Adrenal gland (tissue), 5 donors: ENCODE measurements at regions not wholly inside any gene's neighbourhood (a gene's known extent, or its start where the extent isn't known, plus 50 kb on each side); places are given as distances from the start of the nearest gene placed in this dataset.
"Not testable (repeated sequence)": the region's sequence is repeated elsewhere in the genome, so short reads cannot be mapped to it uniquely, and the experiment has no call there.

Experiments used
- CTCF ChIP-seq, 6 experiments: fragments of 450-650 bp in 4 of 6; fragments of 200-600 bp in 2 of 6; sonication (generic) in 1 of 6; IDR thresholded peaks; 1 replicate in 5 of 6; 2 replicates in 1 of 6; pipeline versions ENCODE4 v1.5.1 to v1.8.0; 2016 to 2021; ENCODE audit warnings: antibody characterized with exemption in 6 of 6, mild to moderate bottlenecking in 2 of 6, moderate library complexity in 1 of 6
- POLR2A ChIP-seq, 2 donors: fragments of 450-650 bp; IDR thresholded peaks; one replicate each; pipeline ENCODE4 v1.6.1; 2017; ENCODE audit warnings: antibody characterized with exemption in 2 of 2, mild to moderate bottlenecking in 2 of 2, moderate library complexity in 1 of 2
- donor health status: DM: no; HTN: no; CAD: no.

DNA sequence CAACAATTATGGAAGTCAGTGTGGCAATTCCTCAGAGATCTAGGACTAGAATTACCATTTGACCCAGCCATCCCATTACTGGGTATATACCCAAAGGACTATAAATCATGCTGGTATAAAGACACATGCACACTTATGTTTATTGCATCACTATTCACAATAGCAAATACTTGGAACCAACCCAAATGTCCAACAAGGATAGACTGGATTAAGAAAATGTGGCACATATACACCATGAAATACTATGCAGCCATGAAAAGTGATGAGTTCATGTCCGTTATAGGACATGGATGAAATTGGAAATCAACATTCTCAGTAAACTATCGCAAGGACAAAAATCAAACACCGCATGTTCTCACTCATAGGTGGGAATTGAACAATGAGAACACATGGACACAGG, 306.4 kb upstream of the DEFB115 start:
- TF ChIP-seq CTCF, POLR2A (IDR thresholded peaks at IDR 0.05): not testable (repeated sequence)
